Ascending aorta (tissue), 2 donors: ENCODE measurements at regions not wholly inside any gene's neighbourhood (a gene's known extent, or its start where the extent isn't known, plus 50 kb on each side); places are given as distances from the start of the nearest gene placed in this dataset.

ENCODE experiments used
- DNase-seq, 2 donors: peaks; one replicate each; pipeline ENCODE4 v3.0.0-alpha.2; 2019; ENCODE audit warnings: low spot score in 2 of 2
- H3K27ac ChIP-seq, 2 donors: fragments of 200-600 bp; sonication (generic); one replicate each; pipeline ENCODE4 v1.5.1; 2016 to 2017; ENCODE audit warnings: mild to moderate bottlenecking in 1 of 2
- H3K27me3 ChIP-seq: fragments of 200-600 bp; sonication (generic); one replicate; pipeline ENCODE4 v1.5.1; 2017
- H3K36me3 ChIP-seq, 2 donors: fragments of 200-600 bp; sonication (generic); one replicate each; pipeline ENCODE4 v1.5.1; 2016
- H3K4me1 ChIP-seq, 2 donors: fragments of 200-600 bp; sonication (generic); one replicate each; pipeline ENCODE4 v1.5.1; 2016 to 2017; ENCODE audit warnings: mild to moderate bottlenecking in 1 of 2
- H3K4me3 ChIP-seq, 2 donors: fragments of 200-600 bp; sonication (generic); one replicate each; pipeline ENCODE4 v1.5.1; 2016 to 2017; ENCODE audit warnings: mild to moderate bottlenecking in 1 of 2
- H3K9me3 ChIP-seq, 2 donors: fragments of 200-600 bp; sonication (generic); one replicate each; pipeline ENCODE4 v1.5.1; 2016
- intact Hi-C: fragments of 100-400 bp; cut with DNase I; formaldehyde crosslinking; loops from one replicate; pipeline ENCODE4 v1.15.1; 2023
- TF ChIP-seq, protein P1 (sequence below), 3 experiments: fragments of 200-600 bp in 2 of 3; fragments of 450-650 bp in 1 of 3; sonication (generic) in 2 of 3; IDR thresholded peaks; one replicate each; pipeline ENCODE4 v1.5.1; 2016 to 2019; ENCODE audit warnings: antibody characterized with exemption in 3 of 3, mild to moderate bottlenecking in 1 of 3, moderate library complexity in 1 of 3

DNA sequence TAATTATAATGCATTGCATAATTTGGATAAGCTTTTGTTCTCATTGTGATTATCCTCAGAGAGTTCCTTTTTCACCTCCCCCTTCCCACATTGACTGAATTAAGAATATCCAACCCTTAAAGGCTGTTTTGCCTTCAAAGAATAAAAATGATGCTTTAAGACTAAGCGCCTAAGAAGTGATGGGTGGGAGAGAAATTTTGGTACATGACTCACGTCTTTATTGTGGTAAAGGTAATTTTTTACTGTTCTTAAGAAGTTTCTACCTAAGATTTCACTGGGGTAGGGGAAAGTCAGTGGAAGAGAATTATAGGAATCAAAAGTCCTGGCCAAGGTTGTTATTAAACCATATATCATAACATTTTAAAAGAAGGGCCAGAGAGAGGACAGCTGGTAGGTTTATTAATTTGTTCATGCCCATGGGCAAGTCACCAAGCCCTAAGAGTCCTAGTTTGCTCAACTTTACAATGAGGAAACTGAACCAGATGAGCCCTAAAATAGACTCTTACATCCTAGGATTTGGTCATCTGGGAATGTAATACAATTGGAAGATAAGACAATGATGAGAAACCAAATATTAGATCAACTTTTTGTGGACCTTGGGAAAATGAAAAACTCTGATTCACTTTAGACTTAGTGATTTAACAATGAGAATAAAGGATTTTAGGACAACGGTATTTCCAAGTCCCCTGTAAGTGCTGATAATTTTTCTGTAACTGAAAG, 101.1 kb upstream of the RASGRP1 start:
- H3K27me3 ChIP-seq = no peaks in the 10 kb centered on the region
- no peaks in the 10 kb centered on the region for H3K4me1 ChIP-seq
- no peaks in the 10 kb centered on the region for H3K9me3 ChIP-seq
- no peak overlapping the region for H3K4me3 ChIP-seq
- no peak for DNase-seq
- no peak overlapping the region for H3K27ac ChIP-seq
- H3K36me3 ChIP-seq = no peaks in the 10 kb centered on the region
- TF ChIP-seq, protein P1, sequence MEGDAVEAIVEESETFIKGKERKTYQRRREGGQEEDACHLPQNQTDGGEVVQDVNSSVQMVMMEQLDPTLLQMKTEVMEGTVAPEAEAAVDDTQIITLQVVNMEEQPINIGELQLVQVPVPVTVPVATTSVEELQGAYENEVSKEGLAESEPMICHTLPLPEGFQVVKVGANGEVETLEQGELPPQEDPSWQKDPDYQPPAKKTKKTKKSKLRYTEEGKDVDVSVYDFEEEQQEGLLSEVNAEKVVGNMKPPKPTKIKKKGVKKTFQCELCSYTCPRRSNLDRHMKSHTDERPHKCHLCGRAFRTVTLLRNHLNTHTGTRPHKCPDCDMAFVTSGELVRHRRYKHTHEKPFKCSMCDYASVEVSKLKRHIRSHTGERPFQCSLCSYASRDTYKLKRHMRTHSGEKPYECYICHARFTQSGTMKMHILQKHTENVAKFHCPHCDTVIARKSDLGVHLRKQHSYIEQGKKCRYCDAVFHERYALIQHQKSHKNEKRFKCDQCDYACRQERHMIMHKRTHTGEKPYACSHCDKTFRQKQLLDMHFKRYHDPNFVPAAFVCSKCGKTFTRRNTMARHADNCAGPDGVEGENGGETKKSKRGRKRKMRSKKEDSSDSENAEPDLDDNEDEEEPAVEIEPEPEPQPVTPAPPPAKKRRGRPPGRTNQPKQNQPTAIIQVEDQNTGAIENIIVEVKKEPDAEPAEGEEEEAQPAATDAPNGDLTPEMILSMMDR (IDR thresholded peaks at IDR 0.05) = no peak
- intact Hi-C loops = no loop called here

DNA sequence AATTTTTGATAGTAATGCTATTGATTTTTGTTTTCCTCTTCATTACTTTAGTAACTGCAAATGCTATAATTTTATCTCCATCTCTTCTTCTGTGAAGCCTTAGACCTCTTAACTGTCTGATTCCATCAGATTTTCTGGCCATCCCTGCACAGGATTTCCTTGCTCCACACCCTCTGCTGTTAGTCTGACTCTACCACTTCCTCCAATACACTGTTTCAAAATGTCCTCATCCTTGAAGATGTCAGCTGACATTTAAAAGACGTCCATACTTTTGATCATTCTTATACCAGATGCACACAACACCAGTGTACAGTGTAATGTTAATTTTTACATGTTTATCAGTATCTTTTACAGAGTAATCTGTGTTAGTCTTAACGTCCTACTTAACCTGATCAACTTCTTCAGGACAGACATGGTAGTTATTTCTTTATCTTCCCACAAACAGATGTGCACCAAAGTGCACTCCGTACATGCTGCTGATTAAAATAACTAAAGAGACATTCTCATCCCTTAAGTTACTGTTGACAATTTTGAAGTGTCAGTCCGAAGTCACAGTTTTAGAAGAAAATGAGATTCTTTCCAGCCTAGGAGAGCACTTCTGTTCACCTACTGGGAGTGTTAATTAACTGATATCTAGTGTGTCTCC, 102.4 kb upstream of the RASGRP1 start:
- Histone ChIP-seq H3K27me3 (no peaks in the 10 kb centered on the region), H3K9me3 (no peaks in the 10 kb centered on the region), H3K27ac (no peak overlapping the region), H3K4me3 (no peak overlapping the region), H3K4me1 (no peaks in the 10 kb centered on the region), H3K36me3 (no peaks in the 10 kb centered on the region)
- intact Hi-C loops = no loop called here
- no peak for DNase-seq
- TF ChIP-seq, protein P1 (IDR thresholded peaks at IDR 0.05) = no peak

DNA sequence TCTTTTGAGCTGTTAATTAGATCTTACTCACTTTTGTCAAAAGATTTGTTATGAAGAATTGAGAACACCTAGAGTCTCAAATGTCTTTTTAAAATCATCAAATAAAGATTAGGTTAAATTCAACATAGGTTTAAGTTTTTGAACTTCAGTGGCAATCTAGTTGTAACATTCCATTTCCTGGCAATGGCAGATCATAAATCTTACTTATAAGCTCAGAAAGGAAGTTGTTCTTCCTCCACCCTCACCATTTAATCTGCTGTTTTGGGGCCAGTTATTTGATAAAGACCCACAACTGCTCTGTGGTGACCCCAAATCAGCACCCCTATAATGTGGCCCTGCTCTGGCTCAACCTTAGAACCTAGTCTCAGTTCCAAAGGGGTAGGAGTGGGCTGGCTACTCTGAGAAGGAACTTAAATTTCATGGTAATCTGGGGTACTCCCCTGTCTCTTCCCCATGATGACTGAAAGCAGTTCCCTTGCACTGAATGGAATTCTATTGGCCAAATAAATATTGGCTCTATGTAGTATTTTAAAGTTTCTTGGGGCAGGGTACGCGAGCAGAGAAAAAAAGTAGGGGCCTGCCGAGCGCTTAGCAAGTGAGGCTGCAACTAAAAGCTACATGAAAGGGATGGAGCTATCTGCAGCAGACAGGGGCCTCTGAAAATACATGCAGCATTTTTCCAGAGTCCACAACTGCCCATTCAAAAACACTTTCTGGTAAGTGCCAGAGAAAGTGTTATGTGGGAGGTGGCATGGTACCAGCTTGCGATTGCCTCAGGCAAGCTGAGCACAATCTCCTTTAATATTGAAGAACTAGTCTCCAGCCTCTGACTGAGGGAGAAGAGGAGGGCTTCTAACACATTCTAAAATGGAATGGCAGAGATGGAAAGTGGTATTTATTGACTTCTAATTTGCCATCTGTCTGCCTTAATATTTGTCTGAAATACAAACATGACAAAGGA, 103.6 kb upstream of the RASGRP1 start:
- Histone ChIP-seq H3K27me3 (no peaks in the 10 kb centered on the region), H3K27ac (no peak overlapping the region), H3K4me1 (no peaks in the 10 kb centered on the region), H3K4me3 (no peak overlapping the region), H3K9me3 (no peaks in the 10 kb centered on the region), H3K36me3 (no peaks in the 10 kb centered on the region)
- DNase-seq = no peak
- intact Hi-C loops = no loop called here
- TF ChIP-seq, protein P1 (IDR thresholded peaks at IDR 0.05) = no peak

DNA sequence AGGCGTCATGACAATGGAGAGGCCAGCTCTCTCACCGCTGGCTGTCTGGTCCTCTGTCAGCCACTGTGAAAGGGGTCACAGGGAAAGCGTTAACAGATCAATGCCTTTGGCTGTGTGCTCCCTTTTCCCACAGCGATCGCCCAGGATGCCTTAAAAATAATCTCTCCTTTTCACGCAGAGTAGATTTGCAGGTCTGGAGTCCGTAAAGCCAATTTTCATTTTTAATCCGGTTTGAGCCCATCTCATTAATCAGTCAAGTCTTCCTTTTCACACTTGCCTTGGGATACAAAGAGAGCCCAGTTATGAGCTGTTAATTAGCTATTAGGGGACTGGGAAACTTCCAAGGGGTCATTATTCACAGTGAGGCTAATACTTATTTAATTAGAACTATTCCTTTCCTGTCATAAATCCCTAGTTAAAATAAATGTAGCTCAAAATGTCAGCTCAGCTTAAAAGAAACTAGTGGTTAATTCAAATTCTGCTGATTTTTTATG, 104.3 kb upstream of the RASGRP1 start:
- H3K9me3 ChIP-seq = no peaks in the 10 kb centered on the region
- no peak for DNase-seq
- intact Hi-C loops = no loop called here
- no peak overlapping the region for H3K4me3 ChIP-seq
- no peaks in the 10 kb centered on the region for H3K36me3 ChIP-seq
- no peaks in the 10 kb centered on the region for H3K4me1 ChIP-seq
- no peak overlapping the region for H3K27ac ChIP-seq
- no peaks in the 10 kb centered on the region for H3K27me3 ChIP-seq
- TF ChIP-seq, protein P1 (IDR thresholded peaks at IDR 0.05) = no peak

DNA sequence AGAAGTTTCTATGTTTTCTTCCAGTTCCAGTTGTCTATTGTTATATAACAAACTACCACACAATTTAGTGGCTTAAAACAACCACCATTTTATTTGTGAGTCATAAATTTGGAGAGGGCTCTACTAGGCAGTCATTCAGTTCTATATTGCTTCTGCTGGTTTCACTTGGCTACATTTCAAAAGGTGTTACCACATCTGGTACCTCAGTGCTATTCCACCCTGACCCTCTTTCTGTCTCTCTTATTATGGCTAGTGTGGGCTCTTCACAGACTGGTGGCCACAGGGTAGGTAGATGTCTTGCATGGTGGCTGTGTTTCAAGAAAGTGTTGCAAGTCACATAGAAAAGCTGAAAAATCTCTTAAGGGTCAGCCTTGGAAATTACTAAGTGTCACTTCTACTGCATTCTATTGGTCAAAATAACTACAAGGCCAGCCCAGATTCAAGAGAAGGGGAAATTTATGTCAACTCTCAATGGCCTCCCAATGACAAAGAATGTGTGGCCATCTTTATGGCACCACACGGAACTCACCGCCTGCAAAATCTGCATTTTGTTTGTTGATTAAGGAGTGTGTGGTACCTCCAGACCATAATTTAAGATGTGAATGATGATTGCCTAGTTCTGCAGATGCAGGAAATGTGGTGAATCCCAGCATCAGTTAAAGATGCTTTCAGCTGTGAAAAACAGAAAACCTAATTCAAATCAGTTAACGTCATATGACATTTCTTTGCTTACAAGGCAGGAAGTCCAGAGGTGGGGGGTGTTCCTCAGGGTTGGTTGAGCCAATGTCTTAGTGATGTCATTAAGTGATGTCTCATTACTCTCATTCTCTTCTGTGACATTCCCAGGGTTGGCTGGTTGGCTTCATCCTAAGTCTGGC, 105.8 kb upstream of the RASGRP1 start:
- no peaks in the 10 kb centered on the region for H3K9me3 ChIP-seq
- H3K4me1 ChIP-seq = no peaks in the 10 kb centered on the region
- TF ChIP-seq, protein P1 (IDR thresholded peaks at IDR 0.05) = no peak
- H3K27me3 ChIP-seq = no peaks in the 10 kb centered on the region
- no peak for DNase-seq
- H3K4me3 ChIP-seq = no peak overlapping the region
- no peaks in the 10 kb centered on the region for H3K36me3 ChIP-seq
- no peak overlapping the region for H3K27ac ChIP-seq
- intact Hi-C loops = no loop called here
